MCF 10A (cell line): ENCODE measurements at regions not wholly inside any gene's neighbourhood (a gene's known extent, or its start where the extent isn't known, plus 50 kb on each side); places are given as distances from the start of the nearest gene placed in this dataset.
A peak's percentile ranks its signal among the peaks of the same experiment; 100 is the strongest.

Experiments
- BruUV-seq: library from RNA; stranded (reverse); fragments of 400-500 nt; replicated peaks from 2 replicates; lab custom pipeline; 2021; lab: Mats Ljungman, UMichigan
- CTCF ChIA-PET: fragments of 300-600 bp; sonication (Branson Sonifier 250); formaldehyde crosslinking; extraction: SDS; loops from one replicate; lab custom pipeline; 2021; ENCODE audit warnings: antibody characterized with exemption, inconsistent platforms; lab: Yijun Ruan, JAX
- POLR2A ChIA-PET: fragments of 300-600, 350-650 bp; sonication (Branson Sonifier 250); formaldehyde crosslinking; extraction: SDS; loops from one replicate; lab custom pipeline; 2020; ENCODE audit warnings: antibody characterized with exemption, inconsistent platforms; lab: Yijun Ruan, JAX
- DNase-seq: peaks from one replicate; pipeline ENCODE4 v3.0.0-alpha.2; 2018; ENCODE audit not compliant: unreplicated experiment
- H3K27ac Mint-ChIP-seq: one replicate; pipeline ENCODE4 v1.8.0; 2022; ENCODE audit warnings: mild to moderate bottlenecking, low read depth, mixed read lengths; ENCODE audit not compliant: unreplicated experiment
- H3K27me3 Mint-ChIP-seq: one replicate; pipeline ENCODE4 v1.8.0; 2022; ENCODE audit warnings: mixed read lengths; ENCODE audit not compliant: insufficient read depth, unreplicated experiment
- H3K36me3 Mint-ChIP-seq: one replicate; pipeline ENCODE4 v1.8.0; 2022; ENCODE audit warnings: mild to moderate bottlenecking, moderate library complexity, mixed read lengths; ENCODE audit not compliant: insufficient read depth, unreplicated experiment
- H3K4me1 Mint-ChIP-seq: one replicate; pipeline ENCODE4 v1.8.0; 2022; ENCODE audit warnings: mixed read lengths; ENCODE audit not compliant: insufficient read depth, unreplicated experiment
- H3K4me3 Mint-ChIP-seq: one replicate; pipeline ENCODE4 v1.8.0; 2022; ENCODE audit warnings: mild to moderate bottlenecking, moderate library complexity, mixed read lengths; ENCODE audit not compliant: unreplicated experiment
- H3K9me3 Mint-ChIP-seq: one replicate; pipeline ENCODE4 v1.8.0; 2022; ENCODE audit warnings: mixed read lengths; ENCODE audit not compliant: unreplicated experiment
- intact Hi-C: fragments of 100-400 bp; cut with micrococcal nuclease; formaldehyde crosslinking; loops from 2 replicates; pipeline ENCODE4 v1.14.1; 2022
- TF ChIP-seq, protein P1 (sequence below): fragments of 200-600 bp; IDR thresholded peaks from one replicate; pipeline ENCODE4 v1.8.0; 2022; ENCODE audit warnings: antibody characterized with exemption, mild to moderate bottlenecking; ENCODE audit not compliant: unreplicated experiment

DNA sequence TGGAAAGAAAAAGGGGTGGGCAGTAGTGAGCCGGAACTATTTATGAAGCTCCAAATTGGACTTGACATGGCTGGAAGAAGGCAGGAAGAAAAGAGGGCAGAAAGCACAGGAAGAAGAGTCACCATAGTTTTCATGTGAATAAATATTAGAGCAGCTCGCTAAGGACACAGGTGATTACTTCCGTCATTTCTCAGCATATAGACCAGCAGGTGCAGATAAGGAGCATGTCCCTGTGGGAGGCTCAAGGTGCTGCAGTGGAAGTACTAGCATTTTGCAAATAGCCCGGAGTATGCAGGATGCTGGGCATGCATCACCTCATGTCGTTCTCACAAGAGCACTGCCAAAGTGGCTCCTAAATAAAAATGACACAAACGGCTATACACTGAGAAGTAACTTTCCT lies 71.3 kb upstream of the HTR4 start:
- POLR2A ChIA-PET, result interaction anchor here (0.6 kb wide), 1 partner anchor 283 kb away, joined by 3 read pairs; no protein-coding TSS in a partner anchor
- H3K4me3 Mint-ChIP-seq, result no peak overlapping the region
- H3K27me3 Mint-ChIP-seq, result peaks cover 29% of the 10 kb centered on the region
- TF ChIP-seq, protein P1, sequence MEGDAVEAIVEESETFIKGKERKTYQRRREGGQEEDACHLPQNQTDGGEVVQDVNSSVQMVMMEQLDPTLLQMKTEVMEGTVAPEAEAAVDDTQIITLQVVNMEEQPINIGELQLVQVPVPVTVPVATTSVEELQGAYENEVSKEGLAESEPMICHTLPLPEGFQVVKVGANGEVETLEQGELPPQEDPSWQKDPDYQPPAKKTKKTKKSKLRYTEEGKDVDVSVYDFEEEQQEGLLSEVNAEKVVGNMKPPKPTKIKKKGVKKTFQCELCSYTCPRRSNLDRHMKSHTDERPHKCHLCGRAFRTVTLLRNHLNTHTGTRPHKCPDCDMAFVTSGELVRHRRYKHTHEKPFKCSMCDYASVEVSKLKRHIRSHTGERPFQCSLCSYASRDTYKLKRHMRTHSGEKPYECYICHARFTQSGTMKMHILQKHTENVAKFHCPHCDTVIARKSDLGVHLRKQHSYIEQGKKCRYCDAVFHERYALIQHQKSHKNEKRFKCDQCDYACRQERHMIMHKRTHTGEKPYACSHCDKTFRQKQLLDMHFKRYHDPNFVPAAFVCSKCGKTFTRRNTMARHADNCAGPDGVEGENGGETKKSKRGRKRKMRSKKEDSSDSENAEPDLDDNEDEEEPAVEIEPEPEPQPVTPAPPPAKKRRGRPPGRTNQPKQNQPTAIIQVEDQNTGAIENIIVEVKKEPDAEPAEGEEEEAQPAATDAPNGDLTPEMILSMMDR, result no peak
- CTCF ChIA-PET, result interaction anchor here (0.6 to 21.5 kb wide), 5 partner anchors 9 to 390 kb away, joined by 3 to 924 read pairs (median 4); no protein-coding TSS in a partner anchor
- H3K27ac Mint-ChIP-seq, result no peak overlapping the region
- H3K4me1 Mint-ChIP-seq, result peaks cover 10% of the 10 kb centered on the region
- intact Hi-C loops, result loop anchor here (10.0 kb wide), 1 partner anchor 771 kb away; no protein-coding TSS in a partner anchor
- no peaks in the 10 kb centered on the region for H3K36me3 Mint-ChIP-seq
- no peaks in the 10 kb centered on the region for H3K9me3 Mint-ChIP-seq
- BruUV-seq, result no TSS peak
- DNase-seq, result no peak

DNA sequence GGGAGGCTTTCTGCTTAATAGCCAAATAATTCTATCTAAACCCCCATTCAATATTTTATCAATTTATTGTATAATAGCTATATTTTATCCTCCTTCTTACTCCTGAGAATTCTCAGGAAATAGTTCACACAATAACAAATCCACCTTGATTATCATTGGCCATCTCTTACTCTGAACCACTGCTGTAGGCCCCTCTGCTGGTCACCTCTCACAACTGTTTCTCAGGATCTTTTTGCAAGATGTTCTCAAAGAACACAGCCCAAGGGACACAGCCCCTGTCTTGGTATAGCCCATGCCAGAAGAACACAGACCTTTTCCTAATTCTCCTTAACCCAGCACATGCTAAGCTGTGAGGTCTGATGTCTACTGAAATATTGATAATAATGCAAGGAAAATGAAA lies 74.9 kb upstream of the HTR4 start:
- H3K4me1 Mint-ChIP-seq, result peaks cover 38% of the 10 kb centered on the region
- ChIA-PET CTCF (interaction anchor here (0.5 to 23.9 kb wide), 22 partner anchors 11 to 1359 kb away, joined by 3 to 924 read pairs (median 10); no protein-coding TSS in a partner anchor), POLR2A (interaction anchor here (0.9 to 1.6 kb wide), 3 partner anchors 16 to 306 kb away, joined by 3 read pairs; no protein-coding TSS in a partner anchor)
- no peak overlapping the region for H3K4me3 Mint-ChIP-seq
- no peaks in the 10 kb centered on the region for H3K36me3 Mint-ChIP-seq
- BruUV-seq, result no TSS peak
- H3K9me3 Mint-ChIP-seq, result no peaks in the 10 kb centered on the region
- H3K27ac Mint-ChIP-seq, result no peak overlapping the region
- H3K27me3 Mint-ChIP-seq, result peaks cover 16% of the 10 kb centered on the region
- intact Hi-C loops, result loop anchor here (10.0 kb wide), 1 partner anchor 774 kb away; no protein-coding TSS in a partner anchor
- TF ChIP-seq, protein P1, result peak; percentile 19
- peak; percentile 27 for DNase-seq

DNA sequence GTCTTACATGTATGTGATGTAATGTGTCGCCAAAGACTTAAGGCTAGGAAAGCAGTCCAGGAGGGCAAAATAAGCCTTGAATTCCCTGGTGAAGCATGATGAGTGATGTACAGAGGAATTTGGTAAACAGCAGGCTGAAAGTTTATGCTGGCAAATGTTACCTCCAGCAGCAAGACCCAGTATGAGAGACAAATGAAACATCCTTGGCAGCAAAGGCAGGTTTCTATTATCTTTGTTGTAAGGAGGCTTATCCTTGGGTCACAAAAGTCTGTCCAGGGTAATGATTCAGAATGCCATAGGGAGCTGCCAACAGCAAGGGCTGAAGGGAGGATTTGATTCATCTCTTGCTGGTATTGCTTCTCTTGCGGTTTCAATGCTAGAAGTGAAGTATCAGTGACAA lies 75.9 kb upstream of the HTR4 start:
- H3K4me3 Mint-ChIP-seq, result no peak overlapping the region
- DNase-seq, result peak; percentile 75

More for the DNA sequence above, 75.9 kb upstream of the HTR4 start:
- intact Hi-C loops, result loop anchor here (2.0 to 5.0 kb wide), 2 partner anchors 355 to 843 kb away; no protein-coding TSS in a partner anchor
- BruUV-seq, result no TSS peak
- Mint-ChIP-seq H3K27ac (peak overlapping the region; percentile 62), H3K36me3 (no peaks in the 10 kb centered on the region), H3K4me1 (peaks cover 46% of the 10 kb centered on the region), H3K27me3 (peaks cover 9% of the 10 kb centered on the region), H3K9me3 (no peaks in the 10 kb centered on the region)
- TF ChIP-seq, protein P1, result no peak
- ChIA-PET POLR2A (interaction anchor here (0.6 to 5.3 kb wide), 15 partner anchors 10 to 585 kb away, joined by 3 to 80 read pairs (median 3); partner anchors contain the start of gene ADRB2), CTCF (interaction anchor here (0.5 to 23.9 kb wide), 139 partner anchors 9 to 880 kb away, joined by 3 to 924 read pairs (median 5); no protein-coding TSS in a partner anchor)
